OCI-LY3 (cell line): ENCODE measurements at regions not wholly inside any gene's neighbourhood (a gene's known extent, or its start where the extent isn't known, plus 50 kb on each side); places are given as distances from the start of the nearest gene placed in this dataset.

ENCODE experiments used
- H2AFZ ChIP-seq: fragments of 200-600, 300-600 bp; shearing (Covaris generic); 2 replicates; pipeline ENCODE4 v1.6.0; 2014; ENCODE audit warnings: antibody characterized with exemption, low read depth, low read length
- H3K27ac ChIP-seq: fragments of 200-600, 300-600 bp; sonication (generic); 2 replicates; pipeline ENCODE4 v1.5.1; 2014; ENCODE audit warnings: mild to moderate bottlenecking, low read length, moderate library complexity, mixed read lengths
- H3K27me3 ChIP-seq: fragments of 200-600, 300-600 bp; sonication (generic); 2 replicates; pipeline ENCODE4 v1.6.1; 2014; ENCODE audit warnings: low read depth, low read length, mixed read lengths
- H3K36me3 ChIP-seq: fragments of 200-600, 300-600 bp; sonication (generic); replicated peaks from 2 replicates; pipeline ENCODE3; 2014; ENCODE audit warnings: low read depth, low read length, mixed read lengths
- H3K4me1 ChIP-seq: fragments of 300-600, 200-600 bp; sonication (generic); 2 replicates; pipeline ENCODE4 v1.6.1; 2014; ENCODE audit warnings: low read length, mixed read lengths
- H3K4me2 ChIP-seq: fragments of 200-600, 300-600 bp; sonication (generic); 2 replicates; pipeline ENCODE4 v1.6.1; 2014; ENCODE audit warnings: low read length, mixed read lengths
- H3K4me3 ChIP-seq: fragments of 300-600, 200-600 bp; sonication (generic); 2 replicates; pipeline ENCODE4 v1.5.1; 2014; ENCODE audit warnings: antibody characterized with exemption, mild to moderate bottlenecking, low read length, moderate library complexity
- H3K79me2 ChIP-seq: fragments of 300-600, 200-600 bp; shearing (Covaris generic); 2 replicates; pipeline ENCODE4 v1.6.1; 2014; ENCODE audit warnings: mild to moderate bottlenecking, low read length, mixed read lengths
- H3K9ac ChIP-seq: fragments of 300-600, 200-600 bp; shearing (Covaris generic); 2 replicates; pipeline ENCODE4 v1.6.0; 2014; ENCODE audit warnings: mild to moderate bottlenecking, low read length, moderate library complexity
- H3K9me3 ChIP-seq: fragments of 200-600, 300-600 bp; shearing (Covaris generic); 2 replicates; pipeline ENCODE4 v1.6.1; 2014; ENCODE audit warnings: low read length, mixed read lengths; ENCODE audit not compliant: insufficient read depth
- H4K20me1 ChIP-seq: fragments of 200-600, 300-600 bp; sonication (generic); 2 replicates; pipeline ENCODE4 v1.6.1; 2016; ENCODE audit warnings: low read length, mixed read lengths; ENCODE audit not compliant: insufficient read depth
- EZH2phosphoT487 ChIP-seq: fragments of 200-600 bp; shearing (Covaris generic); IDR thresholded peaks from 2 replicates; pipeline ENCODE4 v1.6.1; 2018; ENCODE audit warnings: antibody characterized with exemption, mixed run types, low read depth
- TF ChIP-seq, protein P1 (sequence below): fragments of 200-600, 300-600 bp; sonication (generic); IDR thresholded peaks from 2 replicates; pipeline ENCODE4 v1.5.1; 2014; ENCODE audit warnings: antibody characterized with exemption, low read length, low read depth

DNA sequence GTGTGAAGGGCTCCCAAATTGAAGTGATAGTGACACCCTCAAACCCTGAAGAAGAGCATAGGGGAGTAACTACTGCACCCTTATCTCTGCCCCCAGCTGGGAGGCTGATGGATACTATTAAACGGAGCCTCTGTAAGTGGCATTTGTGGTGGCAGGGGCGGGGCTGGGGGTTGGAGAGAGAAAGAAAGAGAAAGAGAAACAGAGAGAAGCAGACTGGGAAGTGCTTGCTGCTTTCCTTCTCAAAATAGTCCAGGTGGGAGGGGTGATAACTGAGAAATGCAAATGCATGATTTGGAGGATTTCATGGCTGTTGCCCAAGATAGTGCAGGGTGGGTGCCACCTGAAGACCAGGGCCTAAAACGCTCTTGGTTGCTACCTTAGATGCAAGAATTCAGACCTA, 253.5 kb upstream of the GATB start:
- TF ChIP-seq, protein P1, sequence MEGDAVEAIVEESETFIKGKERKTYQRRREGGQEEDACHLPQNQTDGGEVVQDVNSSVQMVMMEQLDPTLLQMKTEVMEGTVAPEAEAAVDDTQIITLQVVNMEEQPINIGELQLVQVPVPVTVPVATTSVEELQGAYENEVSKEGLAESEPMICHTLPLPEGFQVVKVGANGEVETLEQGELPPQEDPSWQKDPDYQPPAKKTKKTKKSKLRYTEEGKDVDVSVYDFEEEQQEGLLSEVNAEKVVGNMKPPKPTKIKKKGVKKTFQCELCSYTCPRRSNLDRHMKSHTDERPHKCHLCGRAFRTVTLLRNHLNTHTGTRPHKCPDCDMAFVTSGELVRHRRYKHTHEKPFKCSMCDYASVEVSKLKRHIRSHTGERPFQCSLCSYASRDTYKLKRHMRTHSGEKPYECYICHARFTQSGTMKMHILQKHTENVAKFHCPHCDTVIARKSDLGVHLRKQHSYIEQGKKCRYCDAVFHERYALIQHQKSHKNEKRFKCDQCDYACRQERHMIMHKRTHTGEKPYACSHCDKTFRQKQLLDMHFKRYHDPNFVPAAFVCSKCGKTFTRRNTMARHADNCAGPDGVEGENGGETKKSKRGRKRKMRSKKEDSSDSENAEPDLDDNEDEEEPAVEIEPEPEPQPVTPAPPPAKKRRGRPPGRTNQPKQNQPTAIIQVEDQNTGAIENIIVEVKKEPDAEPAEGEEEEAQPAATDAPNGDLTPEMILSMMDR = no peak
- no peak for TF ChIP-seq EZH2phosphoT487
- Histone ChIP-seq H3K9ac (no peak overlapping the region), H2AFZ (no peak overlapping the region), H3K36me3 (peaks cover 4% of the 10 kb centered on the region), H3K4me2 (peak overlapping the region; percentile 25), H3K79me2 (no peaks in the 10 kb centered on the region), H3K27me3 (no peaks in the 10 kb centered on the region), H3K4me1 (peaks cover 35% of the 10 kb centered on the region), H3K9me3 (peaks cover 11% of the 10 kb centered on the region; the same call in 1 of the 2 replicates), H3K4me3 (0 out of 2 replicates have a peak overlapping the region, but pooled peaks have one; percentile 3), H3K27ac (no peak overlapping the region), H4K20me1 (no peaks in the 10 kb centered on the region)

DNA sequence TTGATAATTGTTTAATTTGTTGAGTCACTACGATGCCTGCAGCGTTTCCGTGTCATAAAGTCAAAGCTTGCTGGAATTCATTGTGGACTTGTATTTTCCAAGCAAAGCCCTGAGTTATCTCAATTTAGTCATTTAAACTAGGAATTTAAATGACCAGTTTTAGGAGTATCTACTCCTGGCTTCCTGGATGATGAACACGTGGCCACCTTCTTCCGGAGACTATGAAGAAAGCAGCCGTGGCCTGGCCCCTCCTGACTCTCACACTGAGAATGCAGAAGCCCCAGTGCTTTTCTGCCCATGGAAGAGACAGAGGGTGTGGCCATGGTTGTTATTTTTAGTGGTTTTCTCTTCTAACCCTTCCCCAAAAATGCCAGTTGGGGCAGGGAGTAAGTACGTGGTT, 250.7 kb upstream of the GATB start:
- 0 out of 2 replicates have a peak, but pooled peaks cover 5% of the 10 kb centered on the region for H3K27me3 ChIP-seq
- H3K4me2 ChIP-seq = no peak overlapping the region
- H3K36me3 ChIP-seq = peaks cover 4% of the 10 kb centered on the region
- no peak for TF ChIP-seq EZH2phosphoT487
- TF ChIP-seq, protein P1 = no peak
- no peak overlapping the region for H2AFZ ChIP-seq
- no peak overlapping the region for H3K27ac ChIP-seq
- H3K9ac ChIP-seq = no peak overlapping the region
- H4K20me1 ChIP-seq = no peaks in the 10 kb centered on the region
- peaks cover 11% of the 10 kb centered on the region; the same call in 1 of the 2 replicates for H3K9me3 ChIP-seq
- H3K79me2 ChIP-seq = no peaks in the 10 kb centered on the region
- H3K4me1 ChIP-seq = peaks cover 38% of the 10 kb centered on the region
- no peak overlapping the region for H3K4me3 ChIP-seq

DNA sequence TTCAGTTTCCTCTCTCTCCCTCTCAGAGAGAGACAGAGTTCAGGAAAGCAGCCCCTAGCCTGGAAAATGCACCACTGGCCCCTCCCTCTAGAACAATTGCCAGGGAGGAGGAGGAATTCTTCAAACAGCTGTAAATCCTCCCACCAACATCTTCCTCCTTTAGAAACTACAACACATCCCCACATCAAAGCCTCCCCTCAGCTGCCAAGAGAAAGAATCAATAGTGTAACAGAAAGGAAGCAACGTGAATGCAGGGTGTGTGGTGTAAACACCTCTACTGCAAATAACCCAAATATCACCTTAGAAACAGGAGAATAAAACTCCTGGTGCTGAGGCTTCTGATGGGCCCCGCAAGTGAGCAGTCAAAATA, 249.9 kb upstream of the GATB start:
- peaks cover 11% of the 10 kb centered on the region; the same call in 1 of the 2 replicates for H3K9me3 ChIP-seq
- H4K20me1 ChIP-seq = no peaks in the 10 kb centered on the region
- H3K4me3 ChIP-seq = no peak overlapping the region
- H2AFZ ChIP-seq = no peak overlapping the region
- H3K27ac ChIP-seq = no peak overlapping the region
- no peaks in the 10 kb centered on the region for H3K79me2 ChIP-seq
- TF ChIP-seq, protein P1 = no peak
- TF ChIP-seq EZH2phosphoT487 = no peak
- H3K27me3 ChIP-seq = 0 out of 2 replicates have a peak, but pooled peaks cover 5% of the 10 kb centered on the region
- H3K4me1 ChIP-seq = peaks cover 38% of the 10 kb centered on the region
- H3K4me2 ChIP-seq = no peak overlapping the region
- peaks cover 4% of the 10 kb centered on the region for H3K36me3 ChIP-seq
- no peak overlapping the region for H3K9ac ChIP-seq

DNA sequence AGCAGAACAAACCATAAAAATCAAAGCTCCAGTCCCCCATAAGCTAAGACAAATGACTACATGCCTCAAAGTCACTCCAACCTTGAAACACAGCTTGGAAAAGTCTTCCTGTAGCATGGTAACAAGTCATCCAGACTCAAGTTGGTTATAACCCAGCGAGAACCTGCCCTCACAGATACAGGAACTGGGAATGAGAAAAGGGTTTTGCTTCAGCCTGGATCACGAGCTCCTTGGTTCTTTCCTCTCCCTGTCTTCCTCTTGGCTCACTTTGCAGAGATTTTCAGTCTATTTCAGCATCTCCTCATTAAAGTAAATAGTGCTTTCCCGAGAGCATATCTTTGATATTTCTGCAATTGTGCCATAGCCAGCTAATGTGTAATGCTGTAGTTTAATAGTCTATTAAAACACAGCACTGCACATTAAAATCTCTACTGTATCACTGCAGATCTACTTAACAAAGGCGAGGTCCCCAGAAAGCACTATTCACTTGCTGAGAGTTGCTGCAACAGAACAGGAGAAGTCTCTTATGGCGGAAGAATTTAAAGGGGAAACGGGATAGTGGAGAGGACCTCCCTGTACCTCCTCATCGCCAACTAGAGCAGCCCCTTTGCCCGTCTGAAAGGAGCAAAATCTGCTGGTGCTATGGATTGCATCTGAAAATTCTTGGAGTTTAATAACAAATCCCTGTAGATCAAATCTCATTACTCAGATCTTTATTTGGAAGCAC, 249.3 kb upstream of the GATB start:
- peaks cover 11% of the 10 kb centered on the region; the same call in 1 of the 2 replicates for H3K9me3 ChIP-seq
- no peak overlapping the region for H3K4me3 ChIP-seq
- no peak overlapping the region for H2AFZ ChIP-seq
- H3K4me2 ChIP-seq = 0 out of 2 replicates have a peak overlapping the region, but pooled peaks have one; percentile 5
- peaks cover 4% of the 10 kb centered on the region for H3K36me3 ChIP-seq
- 0 out of 2 replicates have a peak, but pooled peaks cover 5% of the 10 kb centered on the region for H3K27me3 ChIP-seq
- H3K27ac ChIP-seq = no peak overlapping the region
- H3K79me2 ChIP-seq = no peaks in the 10 kb centered on the region
- peaks cover 38% of the 10 kb centered on the region for H3K4me1 ChIP-seq
- TF ChIP-seq, protein P1 = no peak
- TF ChIP-seq EZH2phosphoT487 = no peak
- no peaks in the 10 kb centered on the region for H4K20me1 ChIP-seq
- no peak overlapping the region for H3K9ac ChIP-seq
